ENCODE measurements at regions not wholly inside any gene's neighbourhood (a gene's known extent, or its start where the extent isn't known, plus 50 kb on each side); places are given as distances from the start of the nearest gene placed in this dataset.
A peak's percentile ranks its signal among the peaks of the same experiment; 100 is the strongest.

GRCh38 chr9:105861972-105862371 lies 167.6 kb downstream of the TMEM38B start:
- DNase-seq, result no peak

- no peak for DNase-seq
These were observed 170.0 kb downstream of the TMEM38B start for GRCh38 chr9:105864248-105864898.

- no peak for DNase-seq
These were observed 170.9 kb downstream of the TMEM38B start for GRCh38 chr9:105865285-105865684.

- DNase-seq, result no peak
These were observed 177.2 kb downstream of the TMEM38B start for GRCh38 chr9:105871540-105871939.

- DNase-seq, result no peak
These were observed 179.5 kb downstream of the TMEM38B start for GRCh38 chr9:105873801-105874200.

GRCh38 chr9:105877721-105878120 lies 183.4 kb downstream of the TMEM38B start:
- DNase-seq, result no peak

GRCh38 chr9:105879181-105879580 lies 184.8 kb downstream of the TMEM38B start:
- no peak for DNase-seq

- DNase-seq, result no peak
These were observed 186.2 kb downstream of the TMEM38B start for GRCh38 chr9:105880517-105880916.

GRCh38 chr9:105881021-105881420 lies 186.7 kb downstream of the TMEM38B start:
- no peak for DNase-seq

- DNase-seq, result peak; percentile 14 to 64 (median 38)
These were observed 187.5 kb downstream of the TMEM38B start for GRCh38 chr9:105881654-105882349.

GRCh38 chr9:105883847-105884246 lies 189.5 kb downstream of the TMEM38B start:
- DNase-seq, result no peak

GRCh38 chr9:105884416-105884815 lies 190.1 kb downstream of the TMEM38B start:
- no peak for DNase-seq

- DNase-seq, result no peak
These were observed 191.8 kb downstream of the TMEM38B start for GRCh38 chr9:105886136-105886535.

- no peak for DNase-seq
These were observed 193.3 kb downstream of the TMEM38B start for GRCh38 chr9:105887679-105888078.

- DNase-seq, result no peak
These were observed 195.9 kb downstream of the TMEM38B start for GRCh38 chr9:105890046-105890822.

GRCh38 chr9:105900123-105900522 lies 205.8 kb downstream of the TMEM38B start:
- no peak for DNase-seq

- DNase-seq, result no peak
These were observed 207.3 kb downstream of the TMEM38B start for GRCh38 chr9:105901514-105902109.

- DNase-seq, result no peak
These were observed 213.7 kb downstream of the TMEM38B start for GRCh38 chr9:105908069-105908468.

- no peak for DNase-seq
These were observed 217.0 kb downstream of the TMEM38B start for GRCh38 chr9:105911104-105911911.

GRCh38 chr9:105912157-105912862 lies 218.0 kb downstream of the TMEM38B start:
- no peak for DNase-seq

GRCh38 chr9:105912863-105913516 lies 218.6 kb downstream of the TMEM38B start:
- no peak for DNase-seq
